Astrocyte (in vitro differentiated cells and primary cell): ENCODE measurements at regions not wholly inside any gene's neighbourhood (a gene's known extent, or its start where the extent isn't known, plus 50 kb on each side); places are given as distances from the start of the nearest gene placed in this dataset.

Experiments
- EZH2 ChIP-seq: IDR thresholded peaks from 2 replicates; pipeline ENCODE4 v1.6.1; 2012; ENCODE audit warnings: mild to moderate bottlenecking, low read length, inconsistent platforms; ENCODE audit not compliant: insufficient read depth
- TF ChIP-seq, protein P1 (sequence below): IDR thresholded peaks from 2 replicates; pipeline ENCODE4 v1.5.1; 2011; ENCODE audit warnings: low read depth, mild to moderate bottlenecking, inconsistent platforms, low read length, moderate library complexity; ENCODE audit not compliant: insufficient read depth

DNA sequence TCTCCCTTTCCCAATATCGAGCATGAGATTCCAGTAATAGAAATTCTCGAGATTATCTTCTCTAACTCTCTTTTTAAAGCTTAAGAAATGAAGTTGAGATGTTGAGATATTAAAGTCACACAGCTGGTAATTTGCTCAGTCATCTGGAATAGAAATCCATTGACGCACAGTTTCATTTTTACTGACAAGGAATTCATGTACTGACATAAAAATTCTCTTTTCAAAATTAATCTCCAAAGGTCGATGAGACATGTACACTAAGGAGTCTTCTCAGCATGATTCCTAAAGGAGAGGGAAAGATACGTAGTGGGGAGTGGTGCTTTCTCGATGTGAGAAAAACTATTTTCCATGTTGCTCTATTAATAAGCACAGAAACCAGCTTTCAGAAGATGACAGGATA lies 1639.5 kb upstream of the MIR17HG start:
- TF ChIP-seq, protein P1, sequence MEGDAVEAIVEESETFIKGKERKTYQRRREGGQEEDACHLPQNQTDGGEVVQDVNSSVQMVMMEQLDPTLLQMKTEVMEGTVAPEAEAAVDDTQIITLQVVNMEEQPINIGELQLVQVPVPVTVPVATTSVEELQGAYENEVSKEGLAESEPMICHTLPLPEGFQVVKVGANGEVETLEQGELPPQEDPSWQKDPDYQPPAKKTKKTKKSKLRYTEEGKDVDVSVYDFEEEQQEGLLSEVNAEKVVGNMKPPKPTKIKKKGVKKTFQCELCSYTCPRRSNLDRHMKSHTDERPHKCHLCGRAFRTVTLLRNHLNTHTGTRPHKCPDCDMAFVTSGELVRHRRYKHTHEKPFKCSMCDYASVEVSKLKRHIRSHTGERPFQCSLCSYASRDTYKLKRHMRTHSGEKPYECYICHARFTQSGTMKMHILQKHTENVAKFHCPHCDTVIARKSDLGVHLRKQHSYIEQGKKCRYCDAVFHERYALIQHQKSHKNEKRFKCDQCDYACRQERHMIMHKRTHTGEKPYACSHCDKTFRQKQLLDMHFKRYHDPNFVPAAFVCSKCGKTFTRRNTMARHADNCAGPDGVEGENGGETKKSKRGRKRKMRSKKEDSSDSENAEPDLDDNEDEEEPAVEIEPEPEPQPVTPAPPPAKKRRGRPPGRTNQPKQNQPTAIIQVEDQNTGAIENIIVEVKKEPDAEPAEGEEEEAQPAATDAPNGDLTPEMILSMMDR: no peak
- no peak for TF ChIP-seq EZH2
